GM12872 (cell line): ENCODE measurements at regions not wholly inside any gene's neighbourhood (a gene's known extent, or its start where the extent isn't known, plus 50 kb on each side); places are given as distances from the start of the nearest gene placed in this dataset.

ENCODE experiments used
- CTCF ChIP-seq: IDR thresholded peaks from 3 replicates; pipeline ENCODE4 v1.5.1; 2011; ENCODE audit warnings: low read depth, mild to moderate bottlenecking, low read length, moderate library complexity; ENCODE audit not compliant: insufficient read depth

- TF ChIP-seq CTCF, result no peak
These were observed 132.1 kb upstream of the RAPGEF2 start for GRCh38 chr4:158970812-158971211.

GRCh38 chr4:158991534-158992155, 111.2 kb upstream of the RAPGEF2 start:
- no peak for TF ChIP-seq CTCF

GRCh38 chr4:158993891-158994290, 109.0 kb upstream of the RAPGEF2 start:
- no peak for TF ChIP-seq CTCF

GRCh38 chr4:158995040-158995439, 107.8 kb upstream of the RAPGEF2 start:
- TF ChIP-seq CTCF, result no peak

GRCh38 chr4:158995965-158996364, 106.9 kb upstream of the RAPGEF2 start:
- TF ChIP-seq CTCF, result no peak

- TF ChIP-seq CTCF, result no peak
These were observed 106.2 kb upstream of the RAPGEF2 start for GRCh38 chr4:158996669-158997074.

GRCh38 chr4:158997660-158998349, 105.1 kb upstream of the RAPGEF2 start:
- TF ChIP-seq CTCF, result no peak
